Loucy (cell line): ENCODE measurements at regions not wholly inside any gene's neighbourhood (a gene's known extent, or its start where the extent isn't known, plus 50 kb on each side); places are given as distances from the start of the nearest gene placed in this dataset.

Experiments used
- EZH2phosphoT487 ChIP-seq: fragments of 200-600 bp; IDR thresholded peaks from 2 replicates; pipeline ENCODE4 v1.6.1; 2018; ENCODE audit warnings: antibody characterized with exemption, mild to moderate bottlenecking, moderate library complexity, borderline replicate concordance
- TF ChIP-seq, protein P1 (sequence below): fragments of 200-600 bp; sonication (generic); conservative IDR thresholded peaks from 2 replicates; pipeline ENCODE4 v1.5.1; 2014; ENCODE audit warnings: mild to moderate bottlenecking, antibody characterized with exemption, low read length

DNA sequence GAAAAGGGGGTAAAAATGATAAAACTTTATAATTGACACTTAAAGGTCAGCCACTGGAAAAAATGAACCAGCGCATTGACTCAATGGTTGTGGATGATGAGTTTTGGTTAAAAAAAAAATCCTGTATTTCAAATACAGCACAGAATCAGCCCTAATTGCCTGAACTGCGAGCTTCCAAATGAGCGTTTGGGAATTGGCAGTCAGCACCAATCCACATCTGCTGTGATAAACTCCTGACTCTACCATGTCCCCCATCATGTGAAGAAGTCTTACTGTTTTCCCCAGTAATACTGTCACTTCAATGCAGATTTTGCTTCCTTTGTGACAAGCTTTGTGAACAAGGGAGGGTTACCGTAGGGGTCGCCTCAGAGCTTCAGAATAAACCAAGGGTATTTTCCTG lies 235.4 kb downstream of the EBLN2 start:
- TF ChIP-seq, protein P1, sequence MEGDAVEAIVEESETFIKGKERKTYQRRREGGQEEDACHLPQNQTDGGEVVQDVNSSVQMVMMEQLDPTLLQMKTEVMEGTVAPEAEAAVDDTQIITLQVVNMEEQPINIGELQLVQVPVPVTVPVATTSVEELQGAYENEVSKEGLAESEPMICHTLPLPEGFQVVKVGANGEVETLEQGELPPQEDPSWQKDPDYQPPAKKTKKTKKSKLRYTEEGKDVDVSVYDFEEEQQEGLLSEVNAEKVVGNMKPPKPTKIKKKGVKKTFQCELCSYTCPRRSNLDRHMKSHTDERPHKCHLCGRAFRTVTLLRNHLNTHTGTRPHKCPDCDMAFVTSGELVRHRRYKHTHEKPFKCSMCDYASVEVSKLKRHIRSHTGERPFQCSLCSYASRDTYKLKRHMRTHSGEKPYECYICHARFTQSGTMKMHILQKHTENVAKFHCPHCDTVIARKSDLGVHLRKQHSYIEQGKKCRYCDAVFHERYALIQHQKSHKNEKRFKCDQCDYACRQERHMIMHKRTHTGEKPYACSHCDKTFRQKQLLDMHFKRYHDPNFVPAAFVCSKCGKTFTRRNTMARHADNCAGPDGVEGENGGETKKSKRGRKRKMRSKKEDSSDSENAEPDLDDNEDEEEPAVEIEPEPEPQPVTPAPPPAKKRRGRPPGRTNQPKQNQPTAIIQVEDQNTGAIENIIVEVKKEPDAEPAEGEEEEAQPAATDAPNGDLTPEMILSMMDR: no peak
- TF ChIP-seq EZH2phosphoT487: no peak
